ENCODE measurements at regions not wholly inside any gene's neighbourhood (a gene's known extent, or its start where the extent isn't known, plus 50 kb on each side); places are given as distances from the start of the nearest gene placed in this dataset.

- no peaks in the 10 kb centered on the region for H3K4me1 ChIP-seq (ENCODE audit: insufficient read depth, low read length)
- intact Hi-C loops (cut with micrococcal nuclease; ENCODE audit: unreplicated experiment) (no loop called here), in situ Hi-C loops (cut with HindIII; ENCODE audit: extremely low pct_ligation_motif_present, low pct_unique_long_range_greater_than_20kb) (no loop called here)
- H4K20me1 ChIP-seq (ENCODE audit: insufficient read depth, low read length): no peaks in the 10 kb centered on the region
- H3K27me3 ChIP-seq (ENCODE audit: control insufficient read depth in 1 of 2, insufficient read depth in 2 of 2, low read length in 2 of 2): peaks cover 0 to 2% of the 10 kb centered on the region in 2 experiments; a peak in 1 of 5 replicates
- no TSS peak for BruUV-seq (replicated peaks)
- no peak overlapping the region for H3K27ac ChIP-seq (ENCODE audit: extremely low read length, insufficient read depth, low read length)
- H3K79me2 ChIP-seq (ENCODE audit: insufficient read depth, low read length): no peaks in the 10 kb centered on the region
- DNase-seq (ENCODE audit: low spot score) (no peak), FAIRE-seq (no peak), ATAC-seq (no peak)
- H3K4me3 ChIP-seq (replicated peaks in 1 of 3; ENCODE audit: insufficient read depth in 1 of 3, low read depth in 2 of 3, low read length in 3 of 3): no peak overlapping the region
- no peak overlapping the region for H3K9ac ChIP-seq (ENCODE audit: insufficient read depth, low read depth, low read length)
- H2AFZ ChIP-seq (ENCODE audit: low read length): no peak overlapping the region
- CTCF ChIA-PET (ENCODE audit: low intra/inter-chr PET ratio, low total read pairs): no interaction called here
- no peaks in the 10 kb centered on the region for H3K36me3 ChIP-seq (replicated peaks in 1 of 2; ENCODE audit: control insufficient read depth in 1 of 2, insufficient read depth in 2 of 2, low read length in 2 of 2)
- H3K9me3 ChIP-seq (ENCODE audit: low read length): no peaks in the 10 kb centered on the region
- 30% methylated on average over 2 of the region's 11 CpGs for WGBS (ENCODE audit: low lambda C conversion rate)
- no peak overlapping the region for H3K4me2 ChIP-seq (ENCODE audit: low read depth, low read length)
- POLR2A ChIA-PET: no interaction called here
- TF ChIP-seq ZFP1 (CRISPR knock-in tag; IDR thresholded peaks at IDR 0.05) (no peak), GTF2F1 (IDR thresholded peaks at IDR 0.05; ENCODE audit: low read length) (no peak), MBD4 (IDR thresholded peaks at IDR 0.05; ENCODE audit: borderline replicate concordance, low read length) (no peak), GZF1 (CRISPR knock-in tag; IDR thresholded peaks at IDR 0.05) (no peak), MIER2 (CRISPR knock-in tag; IDR thresholded peaks at IDR 0.05) (no peak), CBX2 (IDR thresholded peaks at IDR 0.05; ENCODE audit: low read depth, low read length) (no peak), CBX2 (CRISPR knock-in tag; IDR thresholded peaks at IDR 0.05; ENCODE audit: low read depth) (no peak), HNRNPK (IDR thresholded peaks at IDR 0.05; ENCODE audit: low read depth, low read length, poor library complexity, severe bottlenecking) (no peak), ZNF276 (CRISPR knock-in tag; IDR thresholded peaks at IDR 0.05; ENCODE audit: low read depth) (no peak)
These were observed 276.6 kb upstream of the TCERG1L start for GRCh38 chr10:131587976-131588680.
